Central memory CD8-positive, alpha-beta T cell (primary cell): ENCODE measurements at regions not wholly inside any gene's neighbourhood (a gene's known extent, or its start where the extent isn't known, plus 50 kb on each side); places are given as distances from the start of the nearest gene placed in this dataset.
"Not testable (repeated sequence)": the region's sequence is repeated elsewhere in the genome, so short reads cannot be mapped to it uniquely, and the experiment has no call there.

ENCODE experiments used
- ATAC-seq: fragments of 150-1000 bp; cut with Tn5 transposase; replicated peaks from 2 replicates; pipeline ENCODE4 v1.10.0; 2022; ENCODE audit warnings: mild to moderate bottlenecking, moderate FRiP score, moderate number of reproducible peaks; ENCODE audit not compliant: poor library complexity, severe bottlenecking; ENCODE audit errors: extremely low read depth
- DNase-seq, 2 donors: peaks; one replicate each; pipeline ENCODE4 v3.0.0; 2021; ENCODE audit warnings: low spot score in 2 of 2
- H3K27ac Mint-ChIP-seq: one replicate; pipeline ENCODE4 v1.8.0; 2022; ENCODE audit warnings: low read depth, mild to moderate bottlenecking, moderate library complexity, mixed read lengths
- H3K27me3 Mint-ChIP-seq: one replicate; pipeline ENCODE4 v1.8.0; 2022; ENCODE audit warnings: mixed read lengths
- H3K36me3 Mint-ChIP-seq: one replicate; pipeline ENCODE4 v1.8.0; 2022; ENCODE audit warnings: mild to moderate bottlenecking, moderate library complexity, mixed read lengths; ENCODE audit not compliant: insufficient read depth
- H3K4me1 Mint-ChIP-seq: one replicate; pipeline ENCODE4 v1.8.0; 2022; ENCODE audit warnings: mixed read lengths
- H3K4me3 Mint-ChIP-seq: one replicate; pipeline ENCODE4 v1.8.0; 2022; ENCODE audit warnings: mild to moderate bottlenecking, moderate library complexity, mixed read lengths
- H3K9me3 Mint-ChIP-seq: one replicate; pipeline ENCODE4 v1.8.0; 2022; ENCODE audit warnings: mixed read lengths

DNA sequence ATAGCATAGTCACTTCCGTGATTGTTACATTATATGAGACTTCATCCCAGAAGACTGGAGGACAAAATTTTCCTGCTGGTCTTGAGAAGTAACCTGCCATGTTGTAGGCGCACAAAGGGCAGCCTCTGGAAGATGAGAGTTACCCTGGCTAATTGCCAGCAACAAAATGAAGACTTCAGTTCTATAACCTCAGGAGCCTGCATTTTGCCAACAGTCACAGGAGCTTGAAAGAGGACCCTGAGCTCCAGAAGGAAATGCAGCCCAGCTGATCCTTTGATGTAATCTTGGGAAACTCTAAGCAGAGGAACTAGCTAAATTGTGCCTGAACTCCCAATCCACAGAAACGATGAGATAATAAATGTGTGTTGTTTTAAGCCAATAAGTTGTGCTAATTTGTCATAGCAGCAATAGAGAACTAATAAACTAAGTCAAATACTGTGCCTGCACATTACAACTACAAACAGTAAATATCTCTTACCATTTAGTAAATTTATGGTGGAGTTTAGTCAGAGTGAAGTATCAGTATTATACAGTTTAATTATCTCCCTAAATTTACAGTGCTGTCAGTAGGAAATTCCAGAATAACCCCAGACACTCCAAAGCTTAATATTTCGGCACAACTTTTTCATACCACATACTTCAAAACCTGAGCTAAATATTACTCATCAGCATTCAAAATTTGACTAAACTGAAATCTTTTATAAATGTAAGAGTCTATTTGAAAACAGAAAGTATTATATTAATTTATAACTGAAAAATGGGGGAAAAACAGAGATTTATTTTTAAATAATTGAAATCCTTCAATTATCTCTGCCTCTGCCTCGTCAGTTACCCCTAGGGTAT, 90.1 kb upstream of the MAPK10 start:
- Mint-ChIP-seq H3K36me3 (no peaks in the 10 kb centered on the region), H3K4me1 (no peaks in the 10 kb centered on the region), H3K27ac (no peak overlapping the region), H3K27me3 (peaks cover 9% of the 10 kb centered on the region), H3K4me3 (no peak overlapping the region), H3K9me3 (no peaks in the 10 kb centered on the region)
- DNase-seq: no peak
- ATAC-seq: no peak

DNA sequence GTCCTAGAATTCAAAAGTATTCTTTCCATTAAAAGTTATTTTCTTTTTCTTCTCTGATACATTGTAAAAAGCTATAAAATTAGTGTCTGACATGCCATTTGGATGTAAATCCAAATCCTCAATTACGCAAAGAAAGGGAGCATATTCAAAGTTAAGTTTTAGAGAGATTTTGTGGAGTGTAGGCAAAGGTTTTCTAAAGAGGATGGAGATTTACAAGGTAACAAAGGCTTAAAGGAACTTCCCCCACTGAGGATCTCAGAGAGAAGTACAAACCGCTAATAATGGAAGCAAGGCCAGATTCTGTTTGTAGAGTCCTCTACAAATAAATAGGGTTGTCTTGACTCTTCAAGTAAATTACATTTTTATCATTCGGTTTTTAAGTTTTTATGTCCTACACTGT, 91.0 kb upstream of the MAPK10 start:
- Mint-ChIP-seq H3K9me3 (no peaks in the 10 kb centered on the region), H3K27ac (no peak overlapping the region), H3K27me3 (peaks cover 9% of the 10 kb centered on the region), H3K4me1 (no peaks in the 10 kb centered on the region), H3K36me3 (no peaks in the 10 kb centered on the region), H3K4me3 (no peak overlapping the region)
- no peak for ATAC-seq
- DNase-seq: no peak

DNA sequence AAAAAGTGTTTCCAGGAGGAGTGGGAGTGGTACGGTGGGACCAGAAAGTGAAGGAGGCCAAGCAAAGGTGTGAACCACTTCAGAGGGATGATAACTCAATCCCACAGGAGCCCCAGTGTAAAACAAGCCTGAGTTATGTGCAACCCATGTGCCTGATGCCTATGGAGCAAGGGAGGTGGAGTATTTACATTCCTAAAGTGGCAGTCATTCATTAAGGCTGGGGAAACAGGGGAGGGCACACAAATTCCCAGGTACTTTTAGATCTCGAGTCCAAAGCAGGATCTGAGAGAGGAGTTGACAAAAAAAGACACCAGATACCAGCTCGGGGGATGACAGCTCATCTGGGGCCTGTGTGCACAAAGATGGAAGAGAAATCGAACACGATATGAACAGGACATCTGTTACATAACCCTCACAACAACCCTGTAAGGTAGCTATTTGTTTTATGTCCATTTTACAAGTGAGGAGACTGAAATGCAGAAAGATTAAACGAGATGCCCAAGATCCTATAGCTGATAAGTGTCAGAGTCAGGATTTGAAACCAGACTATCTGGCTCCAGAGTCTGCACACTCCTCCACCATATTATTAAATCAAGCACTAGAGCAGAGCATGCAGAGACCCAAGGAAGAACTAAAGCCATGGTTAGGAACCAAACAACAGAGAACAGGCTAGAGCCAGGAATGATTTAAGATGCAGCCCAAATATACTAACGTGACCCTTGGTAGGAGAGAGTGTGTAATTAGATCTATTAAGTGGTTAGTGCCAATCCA, 91.9 kb upstream of the MAPK10 start:
- H3K36me3 Mint-ChIP-seq: no peaks in the 10 kb centered on the region
- ATAC-seq: no peak
- no peak overlapping the region for H3K27ac Mint-ChIP-seq
- no peak overlapping the region for H3K4me3 Mint-ChIP-seq
- H3K27me3 Mint-ChIP-seq: peaks cover 9% of the 10 kb centered on the region
- DNase-seq: no peak
- no peaks in the 10 kb centered on the region for H3K9me3 Mint-ChIP-seq
- H3K4me1 Mint-ChIP-seq: no peaks in the 10 kb centered on the region

DNA sequence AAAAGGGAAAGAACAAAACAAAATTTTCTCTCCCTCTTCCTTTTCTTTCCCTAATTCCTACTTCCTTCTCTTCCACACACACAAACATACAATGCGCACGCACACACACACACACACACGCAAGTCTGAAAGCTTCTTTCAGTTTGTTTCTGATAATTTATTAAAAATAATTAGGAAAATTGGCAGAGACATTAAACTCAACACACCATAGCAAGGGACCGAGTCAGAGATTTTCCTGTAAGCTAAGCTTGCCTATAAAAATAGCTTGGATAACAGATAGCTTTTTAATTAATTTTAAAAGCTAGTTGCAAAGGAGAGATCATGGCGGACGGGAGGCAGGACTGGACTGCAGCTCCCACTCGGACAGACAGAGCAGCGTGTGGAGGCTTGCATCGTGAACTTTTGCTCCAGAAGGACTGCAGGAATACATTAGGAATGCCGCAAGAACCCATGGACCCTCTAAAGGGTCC, 92.6 kb upstream of the MAPK10 start:
- Mint-ChIP-seq H3K36me3 (no peaks in the 10 kb centered on the region), H3K27ac (no peak overlapping the region), H3K4me1 (no peaks in the 10 kb centered on the region), H3K9me3 (no peaks in the 10 kb centered on the region), H3K27me3 (peaks cover 9% of the 10 kb centered on the region), H3K4me3 (no peak overlapping the region)
- DNase-seq: no peak
- ATAC-seq: no peak

DNA sequence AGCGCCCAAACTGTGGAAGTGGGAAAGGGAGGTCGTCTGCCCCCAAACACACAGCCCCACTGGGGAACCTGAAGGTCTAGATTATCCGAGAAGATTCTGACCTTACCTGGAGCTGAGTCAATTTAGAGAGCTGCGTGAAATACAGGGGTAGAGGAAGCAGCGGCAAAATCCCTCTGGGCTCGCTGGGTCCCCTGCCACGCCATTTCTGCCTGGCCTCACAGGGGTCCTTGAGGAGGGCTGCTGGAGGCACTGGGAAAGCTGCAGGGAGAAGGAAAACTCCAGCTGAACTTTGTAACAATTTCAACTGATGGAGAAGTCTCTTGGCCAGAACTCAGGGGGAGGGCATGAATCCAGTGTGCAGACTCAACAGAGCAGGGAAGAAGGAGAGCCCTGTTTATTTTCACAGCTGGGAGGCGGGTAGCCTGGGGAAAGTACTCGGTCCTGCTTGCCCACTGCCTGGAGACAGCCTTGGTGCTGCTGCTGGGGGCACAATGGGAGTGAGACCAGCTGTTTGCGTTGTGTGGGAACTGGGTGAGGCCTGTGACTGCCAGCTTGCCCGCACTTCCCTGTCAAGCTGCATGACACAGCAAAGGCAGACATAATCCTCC, 93.2 kb upstream of the MAPK10 start:
- ATAC-seq (no peak), DNase-seq (no peak)
- Mint-ChIP-seq H3K27me3 (peaks cover 9% of the 10 kb centered on the region), H3K27ac (no peak overlapping the region), H3K9me3 (no peaks in the 10 kb centered on the region), H3K4me3 (no peak overlapping the region), H3K36me3 (no peaks in the 10 kb centered on the region), H3K4me1 (no peaks in the 10 kb centered on the region)

DNA sequence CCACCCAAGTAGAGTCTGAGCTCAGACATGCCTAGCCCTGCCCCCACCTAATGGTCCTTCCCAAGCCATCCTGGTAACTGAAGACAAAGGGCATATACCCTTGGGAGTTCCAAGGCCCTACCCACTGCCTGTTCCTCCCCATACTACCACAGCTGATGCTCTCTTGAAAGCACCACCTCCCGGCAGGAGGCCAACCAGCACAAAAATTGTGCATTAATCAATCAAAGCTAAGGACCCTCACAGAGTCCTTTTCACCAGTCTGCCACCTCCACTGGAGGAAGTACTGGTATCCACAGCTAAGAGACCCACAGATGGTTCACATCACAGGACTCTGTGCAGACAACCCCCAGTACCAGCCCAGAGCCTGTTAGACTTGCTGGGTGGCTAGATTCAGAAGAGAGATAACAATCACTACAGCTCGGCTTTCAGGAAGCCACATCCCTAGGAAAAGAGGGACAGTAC, 93.8 kb upstream of the MAPK10 start:
- H3K27me3 Mint-ChIP-seq, ATAC-seq, H3K9me3 Mint-ChIP-seq, H3K4me1 Mint-ChIP-seq, H3K27ac Mint-ChIP-seq, H3K4me3 Mint-ChIP-seq, DNase-seq, H3K36me3 Mint-ChIP-seq: not testable (repeated sequence)

DNA sequence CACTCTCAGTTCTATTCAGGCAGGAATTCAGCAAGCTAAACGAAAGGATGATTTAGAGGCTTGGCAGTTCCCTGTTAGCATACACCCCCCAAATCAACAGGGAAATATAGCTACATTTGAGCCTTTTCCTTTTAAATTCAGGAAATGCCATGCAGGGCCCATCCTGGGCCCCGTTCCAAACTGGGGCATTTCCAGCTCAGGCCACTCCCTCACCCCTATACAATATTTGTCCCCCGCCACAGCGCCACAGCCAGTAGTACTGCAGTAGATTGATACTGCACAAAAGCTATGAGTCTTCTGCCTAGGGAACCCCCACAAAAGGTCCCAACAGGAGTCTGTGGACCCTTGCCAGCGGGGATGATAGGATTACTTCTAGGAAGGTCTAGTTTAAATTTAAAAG, 102.0 kb upstream of the MAPK10 start:
- DNase-seq: no peak
- no peak for ATAC-seq
- Mint-ChIP-seq H3K27me3 (no peaks in the 10 kb centered on the region), H3K9me3 (peaks cover 5% of the 10 kb centered on the region), H3K4me3 (no peak overlapping the region), H3K4me1 (no peaks in the 10 kb centered on the region), H3K27ac (no peak overlapping the region), H3K36me3 (no peaks in the 10 kb centered on the region)

DNA sequence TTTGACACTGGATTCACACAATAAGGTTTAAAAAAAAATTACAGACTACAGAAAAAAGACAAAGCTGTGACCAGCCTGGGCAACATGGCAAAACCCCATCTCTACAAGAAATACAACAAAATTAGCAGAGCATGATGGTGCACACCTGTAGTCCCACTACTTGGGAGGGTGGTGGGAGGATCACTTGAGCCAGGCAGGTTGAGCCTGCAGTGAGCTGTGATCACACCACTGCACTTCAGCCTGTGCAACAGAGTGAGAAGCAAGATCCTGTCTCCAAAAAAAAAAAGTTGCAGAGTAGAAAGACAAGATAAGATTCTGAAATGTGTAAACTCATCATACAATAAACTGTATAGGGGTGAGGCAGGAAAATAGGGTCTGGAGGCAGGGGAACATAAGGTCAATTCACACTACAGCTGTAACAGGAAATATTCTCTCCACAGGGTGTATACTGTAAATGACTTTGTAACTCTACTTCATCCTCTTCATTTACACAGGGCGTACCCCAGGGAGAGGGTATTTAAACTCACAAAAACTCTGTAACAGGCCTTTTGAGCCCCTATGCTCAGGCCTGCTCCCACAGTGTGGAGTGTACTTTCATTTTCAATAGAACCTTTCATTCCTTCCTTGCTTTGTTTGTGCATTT, 112.6 kb upstream of the MAPK10 start:
- H3K9me3 Mint-ChIP-seq: no peaks in the 10 kb centered on the region

DNA sequence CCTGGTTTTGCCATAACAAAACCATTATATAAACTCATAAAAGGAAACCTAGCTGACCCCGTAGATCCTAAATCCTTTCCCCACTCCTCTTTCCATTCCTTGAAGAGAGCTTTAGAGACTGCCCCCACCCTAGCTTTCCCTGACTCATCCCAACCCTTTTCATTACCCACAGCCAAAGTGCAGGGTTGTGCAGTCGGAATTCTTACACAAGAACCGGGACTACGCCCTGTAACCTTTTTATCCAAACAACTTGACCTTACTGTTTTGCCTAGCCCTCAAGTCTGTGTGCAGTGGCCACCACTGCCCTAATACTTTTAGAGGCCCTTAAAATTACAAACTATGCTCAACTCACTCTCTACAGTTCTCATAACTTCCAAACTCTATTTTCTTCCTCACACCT, 116.0 kb upstream of the PTPN13 start:
- not testable (repeated sequence) for H3K27me3 Mint-ChIP-seq, DNase-seq, H3K4me1 Mint-ChIP-seq, H3K9me3 Mint-ChIP-seq, H3K27ac Mint-ChIP-seq, H3K36me3 Mint-ChIP-seq, H3K4me3 Mint-ChIP-seq, ATAC-seq

More for the DNA sequence above, 112.6 kb upstream of the MAPK10 start:
- no peaks in the 10 kb centered on the region for H3K36me3 Mint-ChIP-seq
- no peak overlapping the region for H3K27ac Mint-ChIP-seq
- H3K4me3 Mint-ChIP-seq: no peak overlapping the region
- DNase-seq (no peak), ATAC-seq (no peak)
- no peaks in the 10 kb centered on the region for H3K4me1 Mint-ChIP-seq
- H3K27me3 Mint-ChIP-seq: no peaks in the 10 kb centered on the region

DNA sequence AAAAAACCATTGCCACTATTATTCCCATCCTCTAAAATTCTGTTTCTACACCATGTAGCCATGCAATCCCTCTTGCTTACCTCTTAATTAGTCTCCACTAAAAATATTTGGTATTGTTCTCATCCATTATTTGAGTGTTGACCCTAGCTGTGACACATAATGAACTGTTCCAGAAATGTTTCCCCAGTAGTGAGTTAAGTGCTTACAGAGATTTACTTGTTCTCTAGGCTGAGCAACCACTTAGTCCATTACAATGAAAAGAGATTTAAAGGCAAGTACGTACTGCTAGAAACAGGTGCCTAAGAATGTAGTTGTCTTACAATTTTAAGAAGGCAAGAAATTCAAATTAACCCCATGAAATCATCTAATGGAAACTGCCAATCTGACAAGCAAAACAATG, 112.7 kb upstream of the PTPN13 start:
- Mint-ChIP-seq H3K4me1 (no peaks in the 10 kb centered on the region), H3K36me3 (no peaks in the 10 kb centered on the region), H3K4me3 (no peak overlapping the region), H3K9me3 (no peaks in the 10 kb centered on the region), H3K27ac (no peak overlapping the region), H3K27me3 (no peaks in the 10 kb centered on the region)
- ATAC-seq (no peak), DNase-seq (no peak)

DNA sequence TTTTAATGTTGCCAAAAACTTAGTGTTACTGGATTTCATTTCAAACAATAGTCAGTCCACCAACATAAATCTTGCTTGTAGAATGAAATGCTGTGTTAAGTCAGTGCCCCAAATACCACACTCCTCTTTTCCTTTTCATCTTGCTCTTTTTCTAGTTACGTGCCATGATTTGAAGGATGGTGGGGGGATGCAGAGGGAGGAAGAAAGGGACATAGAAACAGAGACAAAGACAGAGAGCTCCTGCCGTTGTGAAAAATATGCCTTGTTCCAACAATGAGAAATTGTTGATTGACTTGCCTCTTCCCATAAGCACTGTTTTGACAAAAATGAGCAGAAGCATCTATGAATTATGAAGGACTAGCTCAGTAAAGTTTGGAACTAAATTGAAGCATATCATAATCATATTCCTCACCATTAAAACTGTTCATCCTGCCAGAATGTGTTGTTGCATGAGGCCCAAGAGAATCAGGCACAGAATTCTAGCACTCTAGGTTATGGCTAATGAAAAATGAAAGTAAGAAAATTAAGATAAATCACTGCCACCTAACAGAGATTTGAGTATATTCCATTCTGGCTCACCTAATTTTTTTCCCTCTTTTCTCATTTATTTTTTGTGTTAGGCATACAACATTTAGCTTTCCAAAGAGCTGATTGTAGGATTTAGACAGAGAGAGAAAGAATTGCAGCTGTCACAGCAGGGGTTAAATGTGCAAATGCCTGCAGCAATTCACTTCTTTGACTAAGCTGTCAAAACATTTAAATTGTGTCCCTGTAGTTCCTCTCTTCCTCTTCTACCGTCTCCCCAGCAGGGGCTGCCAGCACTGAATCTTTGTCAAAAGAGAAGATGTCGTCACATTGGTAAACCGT, 111.6 kb upstream of the PTPN13 start:
- DNase-seq: no peak
- Mint-ChIP-seq H3K36me3 (no peaks in the 10 kb centered on the region), H3K27ac (no peak overlapping the region), H3K4me3 (no peak overlapping the region), H3K27me3 (no peaks in the 10 kb centered on the region), H3K4me1 (no peaks in the 10 kb centered on the region), H3K9me3 (no peaks in the 10 kb centered on the region)
- no peak for ATAC-seq

DNA sequence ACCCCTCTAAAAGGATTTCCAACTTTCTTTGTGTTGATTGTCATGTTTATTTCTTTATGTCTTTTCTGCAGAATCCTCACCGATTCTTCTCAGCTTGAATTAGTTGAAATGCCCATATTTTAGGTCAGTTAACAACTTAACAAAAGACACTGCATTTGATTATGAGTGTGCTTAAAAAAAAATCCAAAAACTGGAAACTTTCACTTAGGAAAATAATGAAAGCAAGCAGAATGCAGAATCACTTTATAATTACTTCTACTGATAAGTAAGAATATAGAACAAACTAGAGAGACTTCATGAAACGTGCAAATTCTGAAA, 111.0 kb upstream of the PTPN13 start:
- no peak overlapping the region for H3K4me3 Mint-ChIP-seq
- no peaks in the 10 kb centered on the region for H3K4me1 Mint-ChIP-seq
- no peaks in the 10 kb centered on the region for H3K36me3 Mint-ChIP-seq
- no peak for ATAC-seq
- no peaks in the 10 kb centered on the region for H3K27me3 Mint-ChIP-seq
- no peak overlapping the region for H3K27ac Mint-ChIP-seq
- DNase-seq: no peak
- no peaks in the 10 kb centered on the region for H3K9me3 Mint-ChIP-seq
